Osteocyte (in vitro differentiated cells): ENCODE measurements at regions not wholly inside any gene's neighbourhood (a gene's known extent, or its start where the extent isn't known, plus 50 kb on each side); places are given as distances from the start of the nearest gene placed in this dataset.

ENCODE experiments used
- DNase-seq: peaks from one replicate; pipeline ENCODE4 v3.0.0; 2021; ENCODE audit warnings: mixed read lengths; ENCODE audit not compliant: unreplicated experiment; ENCODE audit errors: extremely low spot score
- H3K27ac Mint-ChIP-seq: one replicate; pipeline ENCODE4 v1.8.0; 2021; ENCODE audit warnings: mild to moderate bottlenecking, mixed read lengths; ENCODE audit not compliant: unreplicated experiment
- H3K27me3 Mint-ChIP-seq: one replicate; pipeline ENCODE4 v1.8.0; 2021; ENCODE audit warnings: mixed read lengths; ENCODE audit not compliant: unreplicated experiment
- H3K36me3 Mint-ChIP-seq: one replicate; pipeline ENCODE4 v1.8.0; 2021; ENCODE audit warnings: mixed read lengths; ENCODE audit not compliant: unreplicated experiment
- H3K4me1 Mint-ChIP-seq: one replicate; pipeline ENCODE4 v1.8.0; 2021; ENCODE audit warnings: mixed read lengths; ENCODE audit not compliant: unreplicated experiment
- H3K4me3 Mint-ChIP-seq: one replicate; pipeline ENCODE4 v1.8.0; 2021; ENCODE audit warnings: mild to moderate bottlenecking, moderate library complexity, mixed read lengths; ENCODE audit not compliant: unreplicated experiment
- H3K9me3 Mint-ChIP-seq: one replicate; pipeline ENCODE4 v1.8.0; 2021; ENCODE audit warnings: mixed read lengths; ENCODE audit not compliant: unreplicated experiment
- TF ChIP-seq, protein P1 (sequence below): fragments of 200-600 bp; sonication (generic); IDR thresholded peaks from 2 replicates; pipeline ENCODE4 v1.5.0; 2021; ENCODE audit warnings: antibody characterized with exemption, mild to moderate bottlenecking, moderate library complexity

DNA sequence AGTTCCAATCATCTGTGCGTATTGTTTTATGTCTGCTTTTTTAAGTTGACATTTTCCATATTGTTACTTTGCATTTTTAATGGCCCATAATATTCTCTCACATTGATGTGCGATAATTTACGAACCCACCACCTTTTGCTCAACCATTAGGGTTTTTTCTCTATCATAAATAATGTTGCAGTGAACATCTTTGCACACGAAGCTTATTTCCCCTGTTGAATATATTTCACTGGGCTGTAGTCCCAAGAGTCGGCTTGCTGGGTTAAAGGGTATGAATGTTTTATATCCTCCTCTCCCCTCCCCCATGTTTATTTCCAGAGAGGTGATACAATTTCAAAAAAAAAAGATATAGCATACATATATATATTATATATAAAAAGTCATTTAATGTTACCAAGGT, 272.7 kb upstream of the RGMA start:
- peaks cover 5% of the 10 kb centered on the region for H3K4me1 Mint-ChIP-seq
- no peak overlapping the region for H3K4me3 Mint-ChIP-seq
- TF ChIP-seq, protein P1, sequence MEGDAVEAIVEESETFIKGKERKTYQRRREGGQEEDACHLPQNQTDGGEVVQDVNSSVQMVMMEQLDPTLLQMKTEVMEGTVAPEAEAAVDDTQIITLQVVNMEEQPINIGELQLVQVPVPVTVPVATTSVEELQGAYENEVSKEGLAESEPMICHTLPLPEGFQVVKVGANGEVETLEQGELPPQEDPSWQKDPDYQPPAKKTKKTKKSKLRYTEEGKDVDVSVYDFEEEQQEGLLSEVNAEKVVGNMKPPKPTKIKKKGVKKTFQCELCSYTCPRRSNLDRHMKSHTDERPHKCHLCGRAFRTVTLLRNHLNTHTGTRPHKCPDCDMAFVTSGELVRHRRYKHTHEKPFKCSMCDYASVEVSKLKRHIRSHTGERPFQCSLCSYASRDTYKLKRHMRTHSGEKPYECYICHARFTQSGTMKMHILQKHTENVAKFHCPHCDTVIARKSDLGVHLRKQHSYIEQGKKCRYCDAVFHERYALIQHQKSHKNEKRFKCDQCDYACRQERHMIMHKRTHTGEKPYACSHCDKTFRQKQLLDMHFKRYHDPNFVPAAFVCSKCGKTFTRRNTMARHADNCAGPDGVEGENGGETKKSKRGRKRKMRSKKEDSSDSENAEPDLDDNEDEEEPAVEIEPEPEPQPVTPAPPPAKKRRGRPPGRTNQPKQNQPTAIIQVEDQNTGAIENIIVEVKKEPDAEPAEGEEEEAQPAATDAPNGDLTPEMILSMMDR, result no peak
- H3K9me3 Mint-ChIP-seq, result peaks cover 3% of the 10 kb centered on the region
- no peak overlapping the region for H3K27ac Mint-ChIP-seq
- H3K27me3 Mint-ChIP-seq, result peaks cover 3% of the 10 kb centered on the region
- no peaks in the 10 kb centered on the region for H3K36me3 Mint-ChIP-seq
- no peak for DNase-seq

DNA sequence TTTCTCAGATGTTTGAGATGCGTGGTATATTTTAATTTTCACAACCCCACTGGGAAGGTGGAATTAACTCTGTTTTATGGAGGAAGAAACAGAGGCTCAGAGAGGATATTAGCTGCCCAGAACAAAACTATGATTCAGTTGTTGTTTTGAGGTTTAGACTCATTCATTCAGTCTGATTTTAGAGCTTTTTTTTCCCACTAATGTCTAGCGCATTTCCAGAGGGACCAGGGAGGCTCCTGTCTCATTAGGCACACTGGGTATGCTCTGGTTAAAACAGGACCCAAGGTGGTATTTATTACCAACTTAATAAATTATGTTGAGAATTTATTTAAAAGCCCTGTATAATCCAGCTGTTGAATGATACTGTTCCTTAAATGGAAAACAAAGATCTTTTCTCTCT, 272.0 kb upstream of the RGMA start:
- no peak overlapping the region for H3K27ac Mint-ChIP-seq
- H3K4me1 Mint-ChIP-seq, result peaks cover 5% of the 10 kb centered on the region
- no peak overlapping the region for H3K4me3 Mint-ChIP-seq
- TF ChIP-seq, protein P1, result no peak
- H3K9me3 Mint-ChIP-seq, result peaks cover 3% of the 10 kb centered on the region
- H3K36me3 Mint-ChIP-seq, result no peaks in the 10 kb centered on the region
- H3K27me3 Mint-ChIP-seq, result no peaks in the 10 kb centered on the region
- no peak for DNase-seq

- H3K27me3 Mint-ChIP-seq, result no peaks in the 10 kb centered on the region
Measured at GRCh38 chr15:93360318-93360717, 271.3 kb upstream of the RGMA start.

GRCh38 chr15:93359425-93360131, 270.6 kb upstream of the RGMA start:
- peaks cover 6% of the 10 kb centered on the region for H3K9me3 Mint-ChIP-seq
- no peaks in the 10 kb centered on the region for H3K27me3 Mint-ChIP-seq
- H3K36me3 Mint-ChIP-seq, result no peaks in the 10 kb centered on the region
- TF ChIP-seq, protein P1, result no peak
- peak overlapping the region; percentile 2 for H3K27ac Mint-ChIP-seq
- no peak overlapping the region for H3K4me3 Mint-ChIP-seq
- H3K4me1 Mint-ChIP-seq, result peaks cover 5% of the 10 kb centered on the region
- DNase-seq, result no peak

More at GRCh38 chr15:93360318-93360717, 271.3 kb upstream of the RGMA start:
- DNase-seq, result no peak
- Mint-ChIP-seq H3K9me3 (peaks cover 4% of the 10 kb centered on the region), H3K36me3 (no peaks in the 10 kb centered on the region), H3K4me3 (no peak overlapping the region), H3K27ac (no peak overlapping the region), H3K4me1 (peaks cover 5% of the 10 kb centered on the region)
- TF ChIP-seq, protein P1, result no peak

DNA sequence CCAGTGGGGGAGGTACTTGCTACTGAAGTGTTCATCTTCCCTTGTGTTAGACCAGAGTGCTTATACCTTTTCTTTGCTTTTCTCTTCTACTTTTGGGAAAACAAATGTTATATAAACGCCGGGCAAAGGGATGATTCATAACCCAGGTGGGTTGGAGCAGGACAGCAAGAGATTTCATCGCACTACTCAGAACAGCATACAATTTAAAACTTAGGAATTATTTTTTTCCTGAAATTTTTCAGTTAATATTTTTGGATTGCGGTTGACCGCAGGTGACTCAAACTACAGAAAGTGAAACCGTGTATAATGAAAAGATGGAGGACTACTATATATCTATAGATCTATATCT, 270.0 kb upstream of the RGMA start:
- Mint-ChIP-seq H3K4me1 (peaks cover 5% of the 10 kb centered on the region), H3K27me3 (no peaks in the 10 kb centered on the region), H3K9me3 (peaks cover 6% of the 10 kb centered on the region), H3K4me3 (no peak overlapping the region), H3K36me3 (no peaks in the 10 kb centered on the region), H3K27ac (peak overlapping the region; percentile 16)
- TF ChIP-seq, protein P1, result no peak
- no peak for DNase-seq
